H9 (cell line): ENCODE measurements at regions not wholly inside any gene's neighbourhood (a gene's known extent, or its start where the extent isn't known, plus 50 kb on each side); places are given as distances from the start of the nearest gene placed in this dataset.

Experiments
- DNase-seq: peaks from one replicate; pipeline ENCODE4 v3.0.0-alpha.2; 2017
- H2AFZ ChIP-seq: one replicate; pipeline ENCODE4 v1.6.1; 2013; ENCODE audit warnings: mild to moderate bottlenecking, low read length, control low read depth, moderate library complexity
- H2AK5ac ChIP-seq: 2 replicates; pipeline ENCODE4 v1.6.1; 2013; ENCODE audit warnings: low read length, control low read depth, mixed read lengths; ENCODE audit not compliant: insufficient read length
- H2BK120ac ChIP-seq: one replicate; pipeline ENCODE4 v1.6.1; 2013; ENCODE audit warnings: low read depth, mild to moderate bottlenecking, low read length, control low read depth, inconsistent platforms; ENCODE audit not compliant: poor library complexity, severe bottlenecking
- H2BK12ac ChIP-seq: 2 replicates; pipeline ENCODE4 v1.6.1; 2013; ENCODE audit warnings: low read length, control low read depth, mixed read lengths, low read depth; ENCODE audit not compliant: insufficient read length
- H2BK15ac ChIP-seq: 2 replicates; pipeline ENCODE4 v1.6.1; 2013; ENCODE audit warnings: low read depth, low read length, control low read depth
- H2BK20ac ChIP-seq: one replicate; pipeline ENCODE4 v1.6.1; 2013; ENCODE audit warnings: low read depth, mild to moderate bottlenecking, low read length, control low read depth, inconsistent platforms; ENCODE audit not compliant: poor library complexity, severe bottlenecking
- H2BK5ac ChIP-seq: 2 replicates; pipeline ENCODE4 v1.6.1; 2013; ENCODE audit warnings: low read length, control low read depth, mixed read lengths; ENCODE audit not compliant: insufficient read length
- H3K14ac ChIP-seq: 2 replicates; pipeline ENCODE4 v1.6.1; 2013; ENCODE audit warnings: low read length, control low read depth; ENCODE audit not compliant: insufficient read depth
- H3K18ac ChIP-seq: 2 replicates; pipeline ENCODE4 v1.6.1; 2013; ENCODE audit warnings: low read depth, mild to moderate bottlenecking, mixed read lengths, low read length, control low read depth; ENCODE audit not compliant: insufficient read length
- H3K23ac ChIP-seq: 2 replicates; pipeline ENCODE4 v1.6.1; 2013; ENCODE audit warnings: low read length, control low read depth, mixed read lengths, low read depth; ENCODE audit not compliant: insufficient read length
- H3K23me2 ChIP-seq: 2 replicates; pipeline ENCODE4 v1.6.1; 2013; ENCODE audit warnings: low read depth, mild to moderate bottlenecking, mixed read lengths, low read length, control low read depth; ENCODE audit not compliant: insufficient read length, poor library complexity, severe bottlenecking
- H3K27ac ChIP-seq: 2 replicates; pipeline ENCODE4 v1.5.1; 2013; ENCODE audit warnings: low read length, control low read depth, mixed read lengths, low read depth; ENCODE audit not compliant: insufficient read length
- H3K27me3 ChIP-seq: 2 replicates; pipeline ENCODE4 v1.6.1; 2013; ENCODE audit warnings: low read length, control low read depth, inconsistent platforms; ENCODE audit not compliant: insufficient read depth
- H3K4ac ChIP-seq: 2 replicates; pipeline ENCODE4 v1.6.1; 2013; ENCODE audit warnings: low read depth, mild to moderate bottlenecking, control low read depth, inconsistent platforms, low read length, moderate library complexity
- H3K4me1 ChIP-seq: 2 replicates; pipeline ENCODE4 v1.6.1; 2013; ENCODE audit warnings: low read length, control low read depth, inconsistent platforms; ENCODE audit not compliant: insufficient read depth
- H3K4me2 ChIP-seq: 2 replicates; pipeline ENCODE4 v1.6.1; 2013; ENCODE audit warnings: low read length, control low read depth, mixed read lengths; ENCODE audit not compliant: insufficient read length, insufficient read depth
- H3K56ac ChIP-seq: 2 replicates; pipeline ENCODE4 v1.6.1; 2013; ENCODE audit warnings: low read depth, mild to moderate bottlenecking, mixed read lengths, low read length, control low read depth; ENCODE audit not compliant: insufficient read length
- H3K79me1 ChIP-seq: 2 replicates; pipeline ENCODE4 v1.6.1; 2013; ENCODE audit warnings: low read depth, mild to moderate bottlenecking, moderate library complexity, low read length, control low read depth, inconsistent platforms; ENCODE audit not compliant: insufficient read depth, poor library complexity, severe bottlenecking
- H3K79me2 ChIP-seq: 2 replicates; pipeline ENCODE4 v1.6.1; 2013; ENCODE audit warnings: low read length, control low read depth, inconsistent platforms; ENCODE audit not compliant: insufficient read depth
- H3K9ac ChIP-seq: 2 replicates; pipeline ENCODE4 v1.6.1; 2013; ENCODE audit warnings: low read length, control low read depth, mixed read lengths; ENCODE audit not compliant: insufficient read length; ENCODE audit errors: extremely low read depth
- H3K9me3 ChIP-seq: one replicate; pipeline ENCODE4 v1.6.1; 2013; ENCODE audit warnings: low read depth, low read length, inconsistent platforms; ENCODE audit not compliant: control insufficient read depth
- H3T11ph ChIP-seq: one replicate; pipeline ENCODE4 v1.6.1; 2013; ENCODE audit warnings: mild to moderate bottlenecking, low read length, control low read depth, inconsistent platforms
- H4K20me1 ChIP-seq: one replicate; pipeline ENCODE4 v1.6.1; 2013; ENCODE audit not compliant: control insufficient read depth, insufficient read length, insufficient read depth
- H4K5ac ChIP-seq: 2 replicates; pipeline ENCODE4 v1.6.1; 2013; ENCODE audit warnings: low read depth, mild to moderate bottlenecking, mixed read lengths, low read length, control low read depth; ENCODE audit not compliant: insufficient read length
- H4K8ac ChIP-seq: replicated peaks from 2 replicates; pipeline ENCODE4 v1.6.1; 2013; ENCODE audit warnings: low read length, control low read depth, mixed read lengths, low read depth; ENCODE audit not compliant: insufficient read length
- H4K91ac ChIP-seq: 2 replicates; pipeline ENCODE4 v1.6.1; 2013; ENCODE audit warnings: low read depth, mild to moderate bottlenecking, moderate library complexity, mixed read lengths, low read length, control low read depth; ENCODE audit not compliant: insufficient read length
- H3K27ac Mint-ChIP-seq, 3 experiments: 2 replicates in 2 of 3; 3 replicates in 1 of 3; pipeline ENCODE4 v1.8.0; 2020 to 2021; ENCODE audit warnings: mixed read lengths in 3 of 3, mild to moderate bottlenecking in 1 of 3, moderate library complexity in 1 of 3
- H3K27me3 Mint-ChIP-seq: 2 replicates; pipeline ENCODE4 v1.8.0; 2021; ENCODE audit warnings: low read depth, mild to moderate bottlenecking, moderate library complexity, mixed read lengths
- H3K36me3 Mint-ChIP-seq, 3 experiments: 2 replicates in 2 of 3; 3 replicates in 1 of 3; pipeline ENCODE4 v1.8.0; 2020 to 2021; ENCODE audit warnings: low read depth in 3 of 3, mixed read lengths in 3 of 3; ENCODE audit not compliant: insufficient read depth in 1 of 3
- H3K4me1 Mint-ChIP-seq, 2 experiments: 2 replicates each; pipeline ENCODE4 v1.8.0; 2020; ENCODE audit warnings: mixed read lengths in 2 of 2
- H3K4me3 Mint-ChIP-seq, 2 experiments: 2 replicates in 1 of 2; 3 replicates in 1 of 2; pipeline ENCODE4 v1.8.0; 2020 to 2021; ENCODE audit warnings: mild to moderate bottlenecking in 2 of 2, mixed read lengths in 2 of 2, moderate library complexity in 1 of 2
- H3K9me3 Mint-ChIP-seq, 2 experiments: 2 replicates in 1 of 2; 3 replicates in 1 of 2; pipeline ENCODE4 v1.8.0; 2020; ENCODE audit warnings: mild to moderate bottlenecking in 2 of 2, mixed read lengths in 2 of 2, moderate library complexity in 1 of 2
- CTCF ChIP-seq: fragments of 200-600 bp; sonication (generic); conservative IDR thresholded peaks from 3 replicates; pipeline ENCODE4 v1.8.0; 2021; ENCODE audit warnings: antibody characterized with exemption, mild to moderate bottlenecking
- WGBS: extraction: QIAGEN DNeasy Blood & Tissue Kit; methylation state at CpG from one replicate; pipeline ENCODE4 v1.1.7; 2013; ENCODE audit warnings: missing lambda C conversion rate, low lambda C conversion rate, mixed read lengths; ENCODE audit not compliant: insufficient read length; ENCODE audit errors: extremely low coverage; 5-methylcytosine and 5-hydroxymethylcytosine counted together

- Histone ChIP-seq H3K23ac (no peak overlapping the region), H3K9me3 (peaks cover 52% of the 10 kb centered on the region), H2BK5ac (no peak overlapping the region), H2AFZ (no peak overlapping the region), H2BK20ac (no peak overlapping the region), H3K23me2 (no peaks in the 10 kb centered on the region), H3K4ac (no peak overlapping the region), H3K9ac (no peak overlapping the region), H3K4me1 (no peaks in the 10 kb centered on the region), H4K8ac (no peak overlapping the region), H4K5ac (no peak overlapping the region), H4K20me1 (no peaks in the 10 kb centered on the region), H4K91ac (no peak overlapping the region), H3K27ac (no peak overlapping the region), H2BK12ac (no peak overlapping the region), H2BK15ac (no peak overlapping the region), H3K79me2 (no peaks in the 10 kb centered on the region), H3K18ac (no peak overlapping the region), H3K79me1 (no peaks in the 10 kb centered on the region), H3K14ac (no peak overlapping the region), H3K27me3 (no peaks in the 10 kb centered on the region), H2BK120ac (no peak overlapping the region), H3K56ac (no peak overlapping the region), H2AK5ac (no peak overlapping the region), H3K4me2 (no peak overlapping the region), H3T11ph (no peak overlapping the region)
- DNase-seq: no peak
- Mint-ChIP-seq H3K9me3 (peaks cover 87 to 95% of the 10 kb centered on the region in 2 experiments), H3K4me3 (no peak overlapping the region), H3K4me1 (no peaks in the 10 kb centered on the region), H3K36me3 (peaks cover 7 to 44% (median 23%) of the 10 kb centered on the region in 3 experiments; a peak in 6 of 7 replicates), H3K27me3 (peaks cover 5% of the 10 kb centered on the region; the same call in 1 of the 2 replicates), H3K27ac (no peak overlapping the region)
- no CpG with 5 or more reads among the region's 6 CpGs for whole genome bisulfite sequencing
- TF ChIP-seq CTCF: no peak
Observed at GRCh38 chr14:105830171-105830570, 303.8 kb downstream of the TMEM121 start.
